Neural cell (in vitro differentiated cells): ENCODE measurements at regions not wholly inside any gene's neighbourhood (a gene's known extent, or its start where the extent isn't known, plus 50 kb on each side); places are given as distances from the start of the nearest gene placed in this dataset.

Experiments
- H2AFZ ChIP-seq: fragments of 200-600, 300-800 bp; sonication (generic), shearing (Covaris generic); 2 replicates; pipeline ENCODE4 v1.6.0; 2014; ENCODE audit warnings: low read depth, mild to moderate bottlenecking, antibody characterized with exemption, low read length, moderate library complexity
- H3F3A ChIP-seq: fragments of 200-600 bp; shearing (Covaris generic); 2 replicates; pipeline ENCODE4 v1.6.1; 2016; ENCODE audit warnings: mild to moderate bottlenecking, moderate library complexity, mixed read lengths, antibody characterized with exemption, low read length; ENCODE audit not compliant: insufficient read depth, poor library complexity, severe bottlenecking
- H3K27ac ChIP-seq: fragments of 200-600, 300-800 bp; sonication (generic), shearing (Covaris generic); 2 replicates; pipeline ENCODE4 v1.5.1; 2014; ENCODE audit warnings: mild to moderate bottlenecking, low read length, moderate library complexity
- H3K27me3 ChIP-seq: fragments of 300-800, 200-600 bp; sonication (generic), shearing (Covaris generic); 2 replicates; pipeline ENCODE4 v1.6.0; 2014; ENCODE audit warnings: mild to moderate bottlenecking, low read depth, low read length, moderate library complexity; ENCODE audit not compliant: insufficient read depth
- H3K36me3 ChIP-seq: fragments of 300-800, 200-600 bp; sonication (generic), shearing (Covaris generic); 2 replicates; pipeline ENCODE4 v1.5.1; 2014; ENCODE audit warnings: mild to moderate bottlenecking, antibody characterized with exemption, low read length, moderate library complexity; ENCODE audit not compliant: insufficient read depth
- H3K4me2 ChIP-seq: fragments of 300-800, 200-600 bp; sonication (generic), shearing (Covaris generic); 2 replicates; pipeline ENCODE4 v1.6.0; 2014; ENCODE audit warnings: mild to moderate bottlenecking, low read length
- H3K4me3 ChIP-seq: fragments of 300-800, 200-600 bp; sonication (generic), shearing (Covaris generic); 2 replicates; pipeline ENCODE4 v1.5.1; 2014; ENCODE audit warnings: mild to moderate bottlenecking, low read length, moderate library complexity
- H3K79me2 ChIP-seq: fragments of 200-600 bp; shearing (Covaris generic); replicated peaks from 2 replicates; pipeline ENCODE4 v1.6.0; 2014; ENCODE audit warnings: mild to moderate bottlenecking, low read length, moderate library complexity; ENCODE audit not compliant: insufficient read depth
- H3K9ac ChIP-seq: fragments of 300-800, 200-600 bp; sonication (generic), shearing (Covaris generic); 2 replicates; pipeline ENCODE4 v1.6.1; 2016; ENCODE audit warnings: mild to moderate bottlenecking, low read length, mixed read lengths
- H3K9me2 ChIP-seq: fragments of 200-600 bp; shearing (Covaris generic); 2 replicates; pipeline ENCODE4 v1.6.1; 2016; ENCODE audit warnings: mild to moderate bottlenecking, low read length, mixed read lengths; ENCODE audit not compliant: insufficient read depth
- H3K9me3 ChIP-seq: fragments of 200-600, 300-800 bp; sonication (generic), shearing (Covaris generic); 2 replicates; pipeline ENCODE4 v1.6.1; 2016; ENCODE audit warnings: mild to moderate bottlenecking, mixed run types, low read length, moderate library complexity, mixed read lengths
- H4K20me1 ChIP-seq: fragments of 200-600 bp; shearing (Covaris generic); 2 replicates; pipeline ENCODE4 v1.6.1; 2016; ENCODE audit warnings: mild to moderate bottlenecking, mixed run types; ENCODE audit not compliant: insufficient read depth
- CTCF ChIP-seq: fragments of 450-650 bp; IDR thresholded peaks from 2 replicates; pipeline ENCODE4 v1.5.1; 2014; ENCODE audit warnings: antibody characterized with exemption, mild to moderate bottlenecking, moderate library complexity; ENCODE audit not compliant: poor library complexity, severe bottlenecking
- EP300 ChIP-seq: fragments of 450-650 bp; conservative IDR thresholded peaks from 2 replicates; pipeline ENCODE4 v1.6.1; 2014; ENCODE audit warnings: antibody characterized with exemption, mild to moderate bottlenecking, moderate library complexity; ENCODE audit not compliant: poor library complexity, severe bottlenecking
- EZH2 ChIP-seq: fragments of 200-600, 300-800 bp; shearing (Covaris generic), sonication (generic); IDR thresholded peaks from 2 replicates; pipeline ENCODE4 v1.6.1; 2014; ENCODE audit warnings: antibody characterized with exemption, low read length, borderline replicate concordance, mild to moderate bottlenecking; ENCODE audit not compliant: insufficient read depth, poor library complexity, severe bottlenecking
- MXI1 ChIP-seq: fragments of 450-650 bp; conservative IDR thresholded peaks from 2 replicates; pipeline ENCODE4 v1.6.1; 2014; ENCODE audit warnings: antibody characterized with exemption, mild to moderate bottlenecking; ENCODE audit not compliant: poor library complexity, severe bottlenecking
- POLR2AphosphoS5 ChIP-seq: IDR thresholded peaks from 2 replicates; pipeline ENCODE4 v1.6.1; 2012
- RAD21 ChIP-seq: fragments of 450-650 bp; conservative IDR thresholded peaks from 2 replicates; pipeline ENCODE4 v1.6.1; 2014; ENCODE audit warnings: antibody characterized with exemption, mild to moderate bottlenecking, moderate library complexity
- REST ChIP-seq: IDR thresholded peaks from 2 replicates; pipeline ENCODE4 v1.6.1; 2012; ENCODE audit warnings: borderline replicate concordance
- SMC3 ChIP-seq: fragments of 450-650 bp; conservative IDR thresholded peaks from 2 replicates; pipeline ENCODE4 v1.6.1; 2014; ENCODE audit warnings: antibody characterized with exemption, mild to moderate bottlenecking, moderate library complexity; ENCODE audit not compliant: poor library complexity
- TAF1 ChIP-seq: IDR thresholded peaks from 2 replicates; pipeline ENCODE4 v1.6.1; 2012; ENCODE audit warnings: low read depth

- Histone ChIP-seq H3K27ac (no peak overlapping the region), H3K9me3 (no peaks in the 10 kb centered on the region), H3K79me2 (no peaks in the 10 kb centered on the region), H3K4me2 (no peak overlapping the region), H3K27me3 (no peaks in the 10 kb centered on the region), H4K20me1 (no peaks in the 10 kb centered on the region), H3K36me3 (no peaks in the 10 kb centered on the region), H3K9ac (no peak overlapping the region), H3F3A (no peaks in the 10 kb centered on the region), H3K9me2 (no peaks in the 10 kb centered on the region), H2AFZ (no peak overlapping the region), H3K4me3 (no peak overlapping the region)
- no peak for TF ChIP-seq EP300
- no peak for TF ChIP-seq TAF1
- TF ChIP-seq CTCF: no peak
- no peak for TF ChIP-seq RAD21
- TF ChIP-seq MXI1: no peak
- TF ChIP-seq SMC3: no peak
- TF ChIP-seq EZH2: no peak
- no peak for TF ChIP-seq REST
- TF ChIP-seq POLR2AphosphoS5: no peak
These were observed 206.6 kb downstream of the BAMBI start for GRCh38 chr10:28883741-28884423.

GRCh38 chr10:28890121-28890950 is 213.0 kb downstream of the BAMBI start:
- Histone ChIP-seq H3K4me3 (no peak overlapping the region), H2AFZ (no peak overlapping the region), H3F3A (no peaks in the 10 kb centered on the region), H3K9me3 (no peaks in the 10 kb centered on the region), H4K20me1 (no peaks in the 10 kb centered on the region), H3K27me3 (no peaks in the 10 kb centered on the region), H3K79me2 (no peaks in the 10 kb centered on the region), H3K9ac (no peak overlapping the region), H3K4me2 (no peak overlapping the region), H3K9me2 (no peaks in the 10 kb centered on the region), H3K27ac (no peak overlapping the region), H3K36me3 (no peaks in the 10 kb centered on the region)
- no peak for TF ChIP-seq POLR2AphosphoS5
- TF ChIP-seq MXI1: no peak
- TF ChIP-seq EZH2: no peak
- TF ChIP-seq EP300: no peak
- no peak for TF ChIP-seq SMC3
- no peak for TF ChIP-seq TAF1
- no peak for TF ChIP-seq CTCF
- TF ChIP-seq REST: no peak
- TF ChIP-seq RAD21: no peak
